ENCODE measurements at regions not wholly inside any gene's neighbourhood (a gene's known extent, or its start where the extent isn't known, plus 50 kb on each side); places are given as distances from the start of the nearest gene placed in this dataset.

- no peak for TF ChIP-seq POLR2A (IDR thresholded peaks at IDR 0.05)
- TF ChIP-seq, protein P1, sequence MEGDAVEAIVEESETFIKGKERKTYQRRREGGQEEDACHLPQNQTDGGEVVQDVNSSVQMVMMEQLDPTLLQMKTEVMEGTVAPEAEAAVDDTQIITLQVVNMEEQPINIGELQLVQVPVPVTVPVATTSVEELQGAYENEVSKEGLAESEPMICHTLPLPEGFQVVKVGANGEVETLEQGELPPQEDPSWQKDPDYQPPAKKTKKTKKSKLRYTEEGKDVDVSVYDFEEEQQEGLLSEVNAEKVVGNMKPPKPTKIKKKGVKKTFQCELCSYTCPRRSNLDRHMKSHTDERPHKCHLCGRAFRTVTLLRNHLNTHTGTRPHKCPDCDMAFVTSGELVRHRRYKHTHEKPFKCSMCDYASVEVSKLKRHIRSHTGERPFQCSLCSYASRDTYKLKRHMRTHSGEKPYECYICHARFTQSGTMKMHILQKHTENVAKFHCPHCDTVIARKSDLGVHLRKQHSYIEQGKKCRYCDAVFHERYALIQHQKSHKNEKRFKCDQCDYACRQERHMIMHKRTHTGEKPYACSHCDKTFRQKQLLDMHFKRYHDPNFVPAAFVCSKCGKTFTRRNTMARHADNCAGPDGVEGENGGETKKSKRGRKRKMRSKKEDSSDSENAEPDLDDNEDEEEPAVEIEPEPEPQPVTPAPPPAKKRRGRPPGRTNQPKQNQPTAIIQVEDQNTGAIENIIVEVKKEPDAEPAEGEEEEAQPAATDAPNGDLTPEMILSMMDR (IDR thresholded peaks at IDR 0.05), result no peak
- TF ChIP-seq POLR2AphosphoS5 (IDR thresholded peaks at IDR 0.05), result no peak
These were observed 302.2 kb upstream of the CNTN3 start for GRCh38 chr3:74916696-74917095.

Data from upper lobe of left lung (tissue), 4 donors.